Keratinocyte (primary cell): ENCODE measurements at regions not wholly inside any gene's neighbourhood (a gene's known extent, or its start where the extent isn't known, plus 50 kb on each side); places are given as distances from the start of the nearest gene placed in this dataset.

Experiments used
- DNase-seq: peaks from one replicate; pipeline ENCODE4 v3.0.0-alpha.2; 2011; ENCODE audit warnings: low read depth, missing footprints, low spot score
- FAIRE-seq: peaks from 2 replicates; lab custom pipeline; 2011; peaks lifted over from hg19 to GRCh38; lab: Jason Lieb, UNC
- H2AFZ ChIP-seq: 2 replicates; pipeline ENCODE4 v1.6.0; 2012; ENCODE audit warnings: low read length, control low read depth, inconsistent platforms; ENCODE audit not compliant: control insufficient read depth
- H3K27ac ChIP-seq: 2 replicates; pipeline ENCODE4 v1.5.1; 2011; ENCODE audit warnings: low read length; ENCODE audit not compliant: control insufficient read depth, insufficient read depth
- H3K27me3 ChIP-seq: 3 replicates; pipeline ENCODE4 v1.6.0; 2011; ENCODE audit warnings: low read length; ENCODE audit not compliant: control insufficient read depth, insufficient read depth; ENCODE audit errors: extremely low read depth
- H3K36me3 ChIP-seq, 2 experiments: 2 replicates in 1 of 2; 3 replicates in 1 of 2; pipeline ENCODE4 v1.5.1; 2011; ENCODE audit warnings: low read length in 2 of 2, mild to moderate bottlenecking in 1 of 2; ENCODE audit not compliant: control insufficient read depth in 2 of 2, insufficient read depth in 2 of 2; ENCODE audit errors: extremely low read depth in 1 of 2
- H3K4me1 ChIP-seq: 3 replicates; pipeline ENCODE4 v1.5.1; 2011; ENCODE audit warnings: low read length; ENCODE audit not compliant: control insufficient read depth, insufficient read depth; ENCODE audit errors: extremely low read depth
- H3K4me2 ChIP-seq: 3 replicates; pipeline ENCODE4 v1.6.0; 2011; ENCODE audit warnings: low read depth, low read length; ENCODE audit not compliant: control insufficient read depth, insufficient read depth; ENCODE audit errors: extremely low read depth
- H3K4me3 ChIP-seq, 3 experiments: fragments of 200-600 bp in 1 of 3; sonication (generic) in 1 of 3; 2 replicates in 2 of 3; 3 replicates in 1 of 3; pipeline ENCODE4 v1.5.1; 2011 to 2016; ENCODE audit warnings: low read length in 3 of 3, mild to moderate bottlenecking in 3 of 3, control low read depth in 2 of 3, inconsistent platforms in 1 of 3, low read depth in 1 of 3, mixed read lengths in 1 of 3, mixed run types in 1 of 3, moderate library complexity in 1 of 3; ENCODE audit not compliant: control insufficient read depth in 2 of 3, insufficient read depth in 2 of 3; ENCODE audit errors: extremely low read depth in 1 of 3
- H3K79me2 ChIP-seq: 2 replicates; pipeline ENCODE4 v1.6.0; 2012; ENCODE audit warnings: low read length; ENCODE audit not compliant: control insufficient read depth, insufficient read depth
- H3K9ac ChIP-seq: 3 replicates; pipeline ENCODE4 v1.6.0; 2011; ENCODE audit warnings: low read length; ENCODE audit not compliant: control insufficient read depth, insufficient read depth; ENCODE audit errors: extremely low read depth
- H3K9me1 ChIP-seq: 3 replicates; pipeline ENCODE4 v1.6.0; 2011; ENCODE audit warnings: low read length; ENCODE audit not compliant: control insufficient read depth, insufficient read depth; ENCODE audit errors: extremely low read depth
- H3K9me3 ChIP-seq: 2 replicates; pipeline ENCODE4 v1.5.1; 2012; ENCODE audit warnings: low read depth, low read length; ENCODE audit not compliant: control insufficient read depth
- H4K20me1 ChIP-seq: 3 replicates; pipeline ENCODE4 v1.6.0; 2011; ENCODE audit warnings: low read length; ENCODE audit not compliant: control insufficient read depth, insufficient read depth; ENCODE audit errors: extremely low read depth
- CTCF ChIP-seq, 3 experiments: IDR thresholded peaks in 1 of 3; conservative IDR thresholded peaks in 1 of 3; optimal IDR thresholded peaks in 1 of 3; 2 replicates in 2 of 3; 3 replicates in 1 of 3; pipeline versions ENCODE3 to v1.5.1; 2011; ENCODE audit warnings: low read length in 3 of 3, mild to moderate bottlenecking in 3 of 3, moderate library complexity in 2 of 3, control low read depth in 1 of 3, inconsistent platforms in 1 of 3; ENCODE audit not compliant: insufficient read depth in 2 of 3; ENCODE audit errors: extremely low read depth in 1 of 3
- EZH2 ChIP-seq: IDR thresholded peaks from one replicate; pipeline ENCODE4 v1.6.1; 2012; ENCODE audit warnings: inconsistent platforms, mild to moderate bottlenecking, low read length, moderate library complexity
- dilution Hi-C: fragments of 300-500 bp; cut with MboI; formaldehyde crosslinking; loops from one replicate; pipeline ENCODE4 v1.7.0; 2020; ENCODE audit warnings: low sequenced_read_pairs; ENCODE audit not compliant: extremely low pct_ligation_motif_present

DNA sequence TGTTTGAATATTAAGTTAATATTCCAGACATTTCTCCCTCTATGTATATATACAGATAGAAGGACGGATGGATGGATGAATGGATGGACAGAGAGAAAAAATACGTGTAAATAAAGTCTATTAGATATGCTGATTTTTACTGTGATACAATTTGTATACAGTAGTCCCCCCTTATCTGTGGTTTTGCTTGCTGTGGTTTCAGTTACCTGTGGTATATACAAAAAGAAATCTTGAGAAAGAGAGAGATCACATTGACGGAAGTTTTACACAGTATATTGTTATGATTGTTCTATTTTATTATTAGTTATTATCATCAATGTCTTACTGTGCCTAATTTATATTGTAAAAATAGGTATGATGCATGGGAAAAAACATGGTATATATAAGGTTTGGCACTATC, 290.2 kb downstream of the UTRN start:
- no peak overlapping the region for H3K4me2 ChIP-seq
- no peak for TF ChIP-seq EZH2
- no peak for TF ChIP-seq CTCF (optimal IDR thresholded peaks at IDR 0.05 in 1 of 3, IDR thresholded peaks at IDR 0.05 in 1 of 3, conservative IDR thresholded peaks at IDR 0.05 in 1 of 3; ENCODE audit: extremely low read depth in 1 of 3, insufficient read depth in 2 of 3, low read length in 3 of 3)
- FAIRE-seq (no peak), DNase-seq (no peak)
- peaks cover 0 to 4% of the 10 kb centered on the region in 2 experiments for H3K36me3 ChIP-seq
- no peaks in the 10 kb centered on the region for H3K9me3 ChIP-seq
- dilution Hi-C loops: no loop called here
- H3K79me2 ChIP-seq: no peaks in the 10 kb centered on the region
- H3K4me1 ChIP-seq: peaks cover 8% of the 10 kb centered on the region
- H3K27ac ChIP-seq: no peak overlapping the region
- H3K27me3 ChIP-seq: no peaks in the 10 kb centered on the region
- H3K9ac ChIP-seq: no peak overlapping the region
- no peaks in the 10 kb centered on the region for H3K9me1 ChIP-seq
- H2AFZ ChIP-seq: no peak overlapping the region
- no peak overlapping the region for H3K4me3 ChIP-seq
- no peaks in the 10 kb centered on the region for H4K20me1 ChIP-seq

GRCh38 chr6:144576871-144577270, 291.7 kb downstream of the UTRN start:
- Histone ChIP-seq H3K36me3 (peaks cover 0 to 4% of the 10 kb centered on the region in 2 experiments), H2AFZ (no peak overlapping the region), H3K9me3 (no peaks in the 10 kb centered on the region), H3K4me1 (peaks cover 8% of the 10 kb centered on the region), H3K4me3 (no peak overlapping the region), H3K79me2 (no peaks in the 10 kb centered on the region), H3K9me1 (no peaks in the 10 kb centered on the region), H3K27me3 (no peaks in the 10 kb centered on the region), H3K27ac (no peak overlapping the region), H3K4me2 (no peak overlapping the region), H3K9ac (no peak overlapping the region), H4K20me1 (no peaks in the 10 kb centered on the region)
- dilution Hi-C loops: no loop called here
- no peak for TF ChIP-seq EZH2
- no peak for TF ChIP-seq CTCF (optimal IDR thresholded peaks at IDR 0.05 in 1 of 3, IDR thresholded peaks at IDR 0.05 in 1 of 3, conservative IDR thresholded peaks at IDR 0.05 in 1 of 3; ENCODE audit: extremely low read depth in 1 of 3, insufficient read depth in 2 of 3, low read length in 3 of 3)
- DNase-seq (no peak), FAIRE-seq (no peak)
